ENCODE measurements at regions not wholly inside any gene's neighbourhood (a gene's known extent, or its start where the extent isn't known, plus 50 kb on each side); places are given as distances from the start of the nearest gene placed in this dataset.

GRCh38 chrX:51798701-51799100 is 55.5 kb downstream of the GSPT2 start:
- Histone ChIP-seq H3K4me1 (replicated peaks) (no peaks in the 10 kb centered on the region), H3K27me3 (replicated peaks) (no peaks in the 10 kb centered on the region), H3K4me3 (no peak overlapping the region), H3K27ac (no peak overlapping the region), H3K36me3 (no peaks in the 10 kb centered on the region), H3K9me3 (replicated peaks) (no peaks in the 10 kb centered on the region)
- DNase-seq (ENCODE audit: low read depth in 1 of 2, low spot score in 2 of 2), result no peak

GRCh38 chrX:51802917-51803688 is 59.9 kb downstream of the GSPT2 start:
- Histone ChIP-seq H3K4me1 (replicated peaks) (no peaks in the 10 kb centered on the region), H3K36me3 (no peaks in the 10 kb centered on the region), H3K9me3 (replicated peaks) (no peaks in the 10 kb centered on the region), H3K27me3 (replicated peaks) (no peaks in the 10 kb centered on the region), H3K27ac (no peak overlapping the region), H3K4me3 (peak overlapping the region; percentile 49)
- peak; percentile 36 to 44 for DNase-seq (ENCODE audit: low read depth in 1 of 2, low spot score in 2 of 2)

GRCh38 chrX:51803833-51804232 is 60.6 kb downstream of the GSPT2 start:
- Histone ChIP-seq H3K27ac (no peak overlapping the region), H3K36me3 (no peaks in the 10 kb centered on the region), H3K4me3 (no peak overlapping the region), H3K27me3 (replicated peaks) (no peaks in the 10 kb centered on the region), H3K9me3 (replicated peaks) (no peaks in the 10 kb centered on the region), H3K4me1 (replicated peaks) (no peaks in the 10 kb centered on the region)
- no peak for DNase-seq (ENCODE audit: low read depth in 1 of 2, low spot score in 2 of 2)

- Histone ChIP-seq H3K4me1 (replicated peaks) (no peaks in the 10 kb centered on the region), H3K27ac (no peak overlapping the region), H3K4me3 (no peak overlapping the region), H3K9me3 (replicated peaks) (no peaks in the 10 kb centered on the region), H3K27me3 (replicated peaks) (no peaks in the 10 kb centered on the region), H3K36me3 (no peaks in the 10 kb centered on the region)
- DNase-seq (ENCODE audit: low read depth in 1 of 2, low spot score in 2 of 2), result no peak
Measured at GRCh38 chrX:51804741-51805140, 61.5 kb downstream of the GSPT2 start.

- H3K36me3 ChIP-seq, result no peaks in the 10 kb centered on the region
- H3K27me3 ChIP-seq (replicated peaks), result no peaks in the 10 kb centered on the region
- no peak overlapping the region for H3K4me3 ChIP-seq
- no peak overlapping the region for H3K27ac ChIP-seq
- no peaks in the 10 kb centered on the region for H3K9me3 ChIP-seq (replicated peaks)
- no peaks in the 10 kb centered on the region for H3K4me1 ChIP-seq (replicated peaks)
- no peak for DNase-seq (ENCODE audit: low read depth in 1 of 2, low spot score in 2 of 2)
Measured at GRCh38 chrX:51813886-51814460, 70.7 kb downstream of the GSPT2 start.

GRCh38 chrX:51824061-51824460 is 69.4 kb upstream of the MAGED1 start:
- no peaks in the 10 kb centered on the region for H3K4me1 ChIP-seq (replicated peaks)
- no peaks in the 10 kb centered on the region for H3K36me3 ChIP-seq
- DNase-seq (ENCODE audit: low read depth in 1 of 2, low spot score in 2 of 2), result no peak
- no peak overlapping the region for H3K4me3 ChIP-seq
- H3K27ac ChIP-seq, result no peak overlapping the region
- H3K27me3 ChIP-seq (replicated peaks), result no peaks in the 10 kb centered on the region
- no peaks in the 10 kb centered on the region for H3K9me3 ChIP-seq (replicated peaks)

GRCh38 chrX:51825436-51825835 is 68.0 kb upstream of the MAGED1 start:
- no peak overlapping the region for H3K27ac ChIP-seq
- no peaks in the 10 kb centered on the region for H3K4me1 ChIP-seq (replicated peaks)
- no peaks in the 10 kb centered on the region for H3K27me3 ChIP-seq (replicated peaks)
- H3K36me3 ChIP-seq, result no peaks in the 10 kb centered on the region
- no peak for DNase-seq (ENCODE audit: low read depth in 1 of 2, low spot score in 2 of 2)
- no peak overlapping the region for H3K4me3 ChIP-seq
- no peaks in the 10 kb centered on the region for H3K9me3 ChIP-seq (replicated peaks)

GRCh38 chrX:51834076-51834475 is 59.3 kb upstream of the MAGED1 start:
- Histone ChIP-seq H3K36me3 (no peaks in the 10 kb centered on the region), H3K9me3 (replicated peaks) (no peaks in the 10 kb centered on the region), H3K27ac (no peak overlapping the region), H3K4me3 (no peak overlapping the region), H3K4me1 (replicated peaks) (no peaks in the 10 kb centered on the region), H3K27me3 (replicated peaks) (no peaks in the 10 kb centered on the region)
- DNase-seq (ENCODE audit: low read depth in 1 of 2, low spot score in 2 of 2), result no peak

- no peak for DNase-seq (ENCODE audit: low read depth in 1 of 2, low spot score in 2 of 2)
- no peaks in the 10 kb centered on the region for H3K27me3 ChIP-seq (replicated peaks)
- H3K9me3 ChIP-seq (replicated peaks), result no peaks in the 10 kb centered on the region
- H3K4me3 ChIP-seq, result no peak overlapping the region
- H3K4me1 ChIP-seq (replicated peaks), result no peaks in the 10 kb centered on the region
- no peaks in the 10 kb centered on the region for H3K36me3 ChIP-seq
- H3K27ac ChIP-seq, result no peak overlapping the region
Measured at GRCh38 chrX:51836823-51837222, 56.6 kb upstream of the MAGED1 start.

- Histone ChIP-seq H3K4me3 (no peak overlapping the region), H3K4me1 (replicated peaks) (no peaks in the 10 kb centered on the region), H3K27ac (no peak overlapping the region), H3K27me3 (replicated peaks) (no peaks in the 10 kb centered on the region), H3K9me3 (replicated peaks) (no peaks in the 10 kb centered on the region), H3K36me3 (no peaks in the 10 kb centered on the region)
- no peak for DNase-seq (ENCODE audit: low read depth in 1 of 2, low spot score in 2 of 2)
Measured at GRCh38 chrX:51837451-51837850, 56.0 kb upstream of the MAGED1 start.

- no peak for DNase-seq (ENCODE audit: low read depth in 1 of 2, low spot score in 2 of 2)
Measured at GRCh38 chrX:51837921-51838320, 55.5 kb upstream of the MAGED1 start.

More at GRCh38 chrX:51837921-51838320, 55.5 kb upstream of the MAGED1 start:
- no peaks in the 10 kb centered on the region for H3K27me3 ChIP-seq (replicated peaks)
- H3K9me3 ChIP-seq (replicated peaks), result no peaks in the 10 kb centered on the region
- H3K4me1 ChIP-seq (replicated peaks), result no peaks in the 10 kb centered on the region
- no peaks in the 10 kb centered on the region for H3K36me3 ChIP-seq
- no peak overlapping the region for H3K27ac ChIP-seq
- no peak overlapping the region for H3K4me3 ChIP-seq
